Stimulated activated effector memory CD8-positive, alpha-beta T cell treated with anti-CD3 and anti-CD28 coated beads, Interleukin-12 subunit alpha, Interleukin-12 subunit beta, amount 100 ng/mL, for 72 hours (primary cell): ENCODE measurements at regions not wholly inside any gene's neighbourhood (a gene's known extent, or its start where the extent isn't known, plus 50 kb on each side); places are given as distances from the start of the nearest gene placed in this dataset.
"Not testable (repeated sequence)": the region's sequence is repeated elsewhere in the genome, so short reads cannot be mapped to it uniquely, and the experiment has no call there.

Experiments
- ATAC-seq: fragments of 150-1000 bp; cut with Tn5 transposase; 2 replicates; pipeline ENCODE4 v1.10.0; 2021
- DNase-seq, 2 donors: peaks; one replicate each; pipeline ENCODE4 v3.0.0; 2021 to 2022; ENCODE audit warnings: low spot score in 2 of 2
- H3K27ac Mint-ChIP-seq: one replicate; pipeline ENCODE4 v1.8.0; 2022; ENCODE audit warnings: mild to moderate bottlenecking, mixed read lengths
- H3K36me3 Mint-ChIP-seq: one replicate; pipeline ENCODE4 v1.8.0; 2022; ENCODE audit warnings: mild to moderate bottlenecking, mixed read lengths
- H3K4me1 Mint-ChIP-seq: one replicate; pipeline ENCODE4 v1.8.0; 2022; ENCODE audit warnings: mixed read lengths
- H3K4me3 Mint-ChIP-seq: one replicate; pipeline ENCODE4 v1.8.0; 2022; ENCODE audit warnings: mild to moderate bottlenecking, mixed read lengths
- H3K9me3 Mint-ChIP-seq: one replicate; pipeline ENCODE4 v1.8.0; 2022; ENCODE audit warnings: mixed read lengths

- peaks cover 14% of the 10 kb centered on the region for H3K9me3 Mint-ChIP-seq
- no peak overlapping the region for H3K27ac Mint-ChIP-seq
- no peaks in the 10 kb centered on the region for H3K4me1 Mint-ChIP-seq
- DNase-seq, result no peak
- no peak overlapping the region for H3K4me3 Mint-ChIP-seq
- H3K36me3 Mint-ChIP-seq, result no peaks in the 10 kb centered on the region
- ATAC-seq, result no peak
Observed at GRCh38 chr2:122532481-122532880, 777.0 kb downstream of the TSN start.

GRCh38 chr2:122535960-122536505, 780.6 kb downstream of the TSN start:
- no peak for DNase-seq
- peaks cover 7% of the 10 kb centered on the region for H3K9me3 Mint-ChIP-seq

GRCh38 chr2:122539311-122539710, 783.9 kb downstream of the TSN start:
- H3K4me3 Mint-ChIP-seq, result no peak overlapping the region
- ATAC-seq (no peak), DNase-seq (no peak)
- no peak overlapping the region for H3K27ac Mint-ChIP-seq
- H3K36me3 Mint-ChIP-seq, result no peaks in the 10 kb centered on the region
- H3K9me3 Mint-ChIP-seq, result peaks cover 12% of the 10 kb centered on the region
- H3K4me1 Mint-ChIP-seq, result no peaks in the 10 kb centered on the region

More at GRCh38 chr2:122535960-122536505, 780.6 kb downstream of the TSN start:
- no peak overlapping the region for H3K27ac Mint-ChIP-seq
- no peak for ATAC-seq
- no peak overlapping the region for H3K4me3 Mint-ChIP-seq
- H3K4me1 Mint-ChIP-seq, result no peaks in the 10 kb centered on the region
- H3K36me3 Mint-ChIP-seq, result no peaks in the 10 kb centered on the region

- H3K27ac Mint-ChIP-seq, result no peak overlapping the region
- no peaks in the 10 kb centered on the region for H3K4me1 Mint-ChIP-seq
- H3K4me3 Mint-ChIP-seq, result no peak overlapping the region
- no peaks in the 10 kb centered on the region for H3K36me3 Mint-ChIP-seq
- no peak for DNase-seq
- no peak for ATAC-seq
- H3K9me3 Mint-ChIP-seq, result peaks cover 12% of the 10 kb centered on the region
Observed at GRCh38 chr2:122539920-122540319, 784.5 kb downstream of the TSN start.

GRCh38 chr2:122542236-122542635, 786.8 kb downstream of the TSN start:
- H3K4me1 Mint-ChIP-seq, result no peaks in the 10 kb centered on the region
- H3K9me3 Mint-ChIP-seq, result peaks cover 8% of the 10 kb centered on the region
- DNase-seq (no peak), ATAC-seq (no peak)
- H3K27ac Mint-ChIP-seq, result no peak overlapping the region
- H3K4me3 Mint-ChIP-seq, result no peak overlapping the region
- no peaks in the 10 kb centered on the region for H3K36me3 Mint-ChIP-seq

- no peaks in the 10 kb centered on the region for H3K36me3 Mint-ChIP-seq
- ATAC-seq, result no peak
- no peak overlapping the region for H3K4me3 Mint-ChIP-seq
- no peak for DNase-seq
- H3K4me1 Mint-ChIP-seq, result no peaks in the 10 kb centered on the region
- H3K27ac Mint-ChIP-seq, result no peak overlapping the region
- H3K9me3 Mint-ChIP-seq, result peaks cover 8% of the 10 kb centered on the region
Observed at GRCh38 chr2:122542646-122543045, 787.2 kb downstream of the TSN start.

- H3K27ac Mint-ChIP-seq, result no peak overlapping the region
- no peak overlapping the region for H3K4me3 Mint-ChIP-seq
- ATAC-seq (no peak), DNase-seq (no peak)
- no peaks in the 10 kb centered on the region for H3K36me3 Mint-ChIP-seq
- peaks cover 11% of the 10 kb centered on the region for H3K9me3 Mint-ChIP-seq
- no peaks in the 10 kb centered on the region for H3K4me1 Mint-ChIP-seq
Observed at GRCh38 chr2:122543815-122544214, 788.4 kb downstream of the TSN start.

- Mint-ChIP-seq H3K27ac (no peak overlapping the region), H3K36me3 (no peaks in the 10 kb centered on the region), H3K9me3 (peaks cover 19% of the 10 kb centered on the region), H3K4me1 (no peaks in the 10 kb centered on the region), H3K4me3 (no peak overlapping the region)
- ATAC-seq (no peak), DNase-seq (no peak)
Observed at GRCh38 chr2:122545821-122546220, 790.4 kb downstream of the TSN start.

GRCh38 chr2:122562775-122563174, 807.3 kb downstream of the TSN start:
- no peaks in the 10 kb centered on the region for H3K4me1 Mint-ChIP-seq
- H3K36me3 Mint-ChIP-seq, result no peaks in the 10 kb centered on the region
- DNase-seq (no peak), ATAC-seq (no peak)
- H3K27ac Mint-ChIP-seq, result no peak overlapping the region
- no peak overlapping the region for H3K4me3 Mint-ChIP-seq
- H3K9me3 Mint-ChIP-seq, result peaks cover 3% of the 10 kb centered on the region

GRCh38 chr2:122563781-122564180, 808.3 kb downstream of the TSN start:
- H3K27ac Mint-ChIP-seq, result no peak overlapping the region
- H3K4me3 Mint-ChIP-seq, result no peak overlapping the region
- DNase-seq (no peak), ATAC-seq (no peak)
- peaks cover 3% of the 10 kb centered on the region for H3K9me3 Mint-ChIP-seq
- H3K4me1 Mint-ChIP-seq, result no peaks in the 10 kb centered on the region
- no peaks in the 10 kb centered on the region for H3K36me3 Mint-ChIP-seq

GRCh38 chr2:122564843-122565242, 809.4 kb downstream of the TSN start:
- H3K4me1 Mint-ChIP-seq, result no peaks in the 10 kb centered on the region
- no peaks in the 10 kb centered on the region for H3K36me3 Mint-ChIP-seq
- no peak for DNase-seq
- H3K9me3 Mint-ChIP-seq, result peaks cover 3% of the 10 kb centered on the region
- H3K4me3 Mint-ChIP-seq, result no peak overlapping the region
- ATAC-seq, result no peak
- H3K27ac Mint-ChIP-seq, result no peak overlapping the region

- no peaks in the 10 kb centered on the region for H3K36me3 Mint-ChIP-seq
- H3K4me3 Mint-ChIP-seq, result no peak overlapping the region
- DNase-seq (no peak), ATAC-seq (no peak)
- H3K4me1 Mint-ChIP-seq, result no peaks in the 10 kb centered on the region
- H3K27ac Mint-ChIP-seq, result no peak overlapping the region
- peaks cover 3% of the 10 kb centered on the region for H3K9me3 Mint-ChIP-seq
Observed at GRCh38 chr2:122565364-122565763, 809.9 kb downstream of the TSN start.

GRCh38 chr2:122570641-122571040, 815.2 kb downstream of the TSN start:
- peaks cover 10% of the 10 kb centered on the region for H3K9me3 Mint-ChIP-seq
- H3K4me1 Mint-ChIP-seq, result no peaks in the 10 kb centered on the region
- no peaks in the 10 kb centered on the region for H3K36me3 Mint-ChIP-seq
- DNase-seq (no peak), ATAC-seq (no peak)
- H3K4me3 Mint-ChIP-seq, result no peak overlapping the region
- H3K27ac Mint-ChIP-seq, result no peak overlapping the region

GRCh38 chr2:122571471-122571870, 816.0 kb downstream of the TSN start:
- not testable (repeated sequence) for H3K4me1 Mint-ChIP-seq, DNase-seq, H3K4me3 Mint-ChIP-seq, H3K27ac Mint-ChIP-seq, ATAC-seq, H3K9me3 Mint-ChIP-seq, H3K36me3 Mint-ChIP-seq

- H3K9me3 Mint-ChIP-seq, result peaks cover 9% of the 10 kb centered on the region
- ATAC-seq, result no peak
- no peak overlapping the region for H3K4me3 Mint-ChIP-seq
- DNase-seq, result no peak
- no peak overlapping the region for H3K27ac Mint-ChIP-seq
- H3K4me1 Mint-ChIP-seq, result no peaks in the 10 kb centered on the region
- no peaks in the 10 kb centered on the region for H3K36me3 Mint-ChIP-seq
Observed at GRCh38 chr2:122575076-122575475, 819.6 kb downstream of the TSN start.

GRCh38 chr2:122583159-122583917, 827.9 kb downstream of the TSN start:
- Mint-ChIP-seq H3K9me3 (peaks cover 37% of the 10 kb centered on the region), H3K27ac (no peak overlapping the region), H3K4me1 (no peaks in the 10 kb centered on the region), H3K36me3 (no peaks in the 10 kb centered on the region), H3K4me3 (no peak overlapping the region)
- no peak for DNase-seq
- ATAC-seq, result no peak
